IPS DF 19.7 (cell line): ENCODE measurements at regions not wholly inside any gene's neighbourhood (a gene's known extent, or its start where the extent isn't known, plus 50 kb on each side); places are given as distances from the start of the nearest gene placed in this dataset.

Experiments used
- DNase-seq: peaks from one replicate; pipeline ENCODE4 v3.0.0-alpha.2; 2013; ENCODE audit warnings: low read depth, low spot score

DNA sequence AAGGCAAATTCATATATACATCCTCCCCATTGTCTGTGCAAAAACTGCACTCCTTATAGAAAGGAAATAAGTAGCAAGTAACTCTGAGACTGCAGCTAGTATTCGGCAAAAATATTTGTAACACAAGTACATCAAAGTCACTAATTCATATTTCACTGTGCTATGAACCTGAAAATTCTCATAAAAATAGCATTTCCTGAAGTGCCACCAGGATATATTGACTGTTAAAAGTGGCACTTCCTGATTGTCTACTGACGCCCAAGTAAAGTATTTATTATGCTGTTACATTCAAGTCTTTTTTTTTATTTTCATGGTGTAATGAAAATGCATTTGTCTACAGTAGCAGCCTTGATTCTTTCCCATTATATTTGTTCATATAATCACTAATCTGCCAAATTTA is 673.8 kb downstream of the PTPRC start:
- DNase-seq: no peak

DNA sequence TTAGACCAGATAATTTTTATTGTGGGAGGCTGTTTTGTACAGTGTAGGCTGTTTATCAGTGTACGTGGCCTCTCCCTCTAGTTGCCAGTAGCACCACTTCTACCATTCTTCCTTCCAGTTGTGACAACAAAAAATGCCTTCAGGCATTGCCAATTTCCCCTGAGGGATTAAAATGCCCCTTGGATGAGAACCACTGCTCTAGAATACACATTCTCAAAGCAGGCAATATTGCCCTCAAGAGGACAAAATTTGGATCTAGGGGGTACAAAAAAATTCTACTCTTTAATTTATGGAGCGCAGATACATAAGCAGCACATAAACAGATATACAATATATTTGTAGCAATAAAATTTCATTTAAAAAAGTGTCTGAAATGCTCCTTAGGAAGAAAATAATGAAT is 674.6 kb downstream of the PTPRC start:
- DNase-seq: no peak

DNA sequence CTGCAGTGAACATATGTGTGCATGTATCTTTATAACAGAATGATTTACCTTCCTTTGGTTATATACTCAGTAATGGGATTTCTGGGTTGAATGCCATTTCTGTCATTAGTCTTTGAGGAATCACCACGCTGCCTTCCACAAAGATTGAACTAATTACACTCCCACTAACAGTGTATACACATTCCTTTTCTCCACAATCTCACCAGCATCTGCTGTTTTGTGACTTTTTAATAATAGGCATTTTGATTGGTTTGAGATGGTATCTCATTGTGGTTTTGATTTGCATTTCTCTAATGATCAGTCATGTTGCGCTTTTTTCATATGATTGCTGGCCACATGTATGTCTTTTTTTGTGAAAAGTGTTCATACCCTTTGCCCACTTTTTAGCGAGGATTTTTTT is 680.5 kb downstream of the PTPRC start:
- DNase-seq: no peak

DNA sequence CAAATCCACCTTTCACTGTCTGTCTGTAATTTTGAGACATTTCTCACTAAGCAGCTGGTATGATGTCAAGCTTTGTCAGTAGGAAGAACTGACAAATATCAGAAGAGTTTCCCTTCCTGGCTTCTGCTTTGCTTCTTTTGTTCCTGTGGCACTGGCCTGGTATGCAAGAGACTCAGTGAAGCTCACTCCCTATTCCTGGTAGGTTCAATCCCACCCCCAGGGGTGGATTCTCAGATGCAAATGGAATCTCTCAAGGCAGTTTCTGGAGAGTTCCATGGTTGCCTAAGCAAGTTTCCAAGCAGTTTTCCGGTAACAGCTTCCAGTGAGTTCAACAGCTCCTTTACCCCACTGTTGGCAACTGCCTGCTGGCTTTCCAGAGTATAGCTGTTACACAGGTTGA is 683.4 kb downstream of the PTPRC start:
- no peak for DNase-seq

DNA sequence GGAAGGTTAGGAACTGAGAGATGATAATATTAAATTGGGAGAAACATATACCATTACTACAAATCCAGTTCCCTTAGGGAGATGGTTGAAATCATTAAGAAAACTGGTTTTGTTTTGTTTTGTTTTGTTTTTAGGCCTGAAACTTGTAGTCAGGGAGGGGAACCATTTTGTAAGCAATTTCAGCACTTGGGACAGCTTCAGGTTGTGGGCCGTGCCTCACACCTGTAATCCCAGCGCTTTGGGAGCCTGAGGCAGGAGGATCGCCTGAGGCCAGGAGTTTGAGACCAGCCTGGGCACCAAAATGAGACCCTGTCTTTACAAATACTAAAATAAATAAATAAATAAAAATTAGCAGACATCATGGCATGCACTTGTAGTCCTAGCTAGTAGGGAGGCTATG is 694.3 kb upstream of the NR5A2 start:
- no peak for DNase-seq

DNA sequence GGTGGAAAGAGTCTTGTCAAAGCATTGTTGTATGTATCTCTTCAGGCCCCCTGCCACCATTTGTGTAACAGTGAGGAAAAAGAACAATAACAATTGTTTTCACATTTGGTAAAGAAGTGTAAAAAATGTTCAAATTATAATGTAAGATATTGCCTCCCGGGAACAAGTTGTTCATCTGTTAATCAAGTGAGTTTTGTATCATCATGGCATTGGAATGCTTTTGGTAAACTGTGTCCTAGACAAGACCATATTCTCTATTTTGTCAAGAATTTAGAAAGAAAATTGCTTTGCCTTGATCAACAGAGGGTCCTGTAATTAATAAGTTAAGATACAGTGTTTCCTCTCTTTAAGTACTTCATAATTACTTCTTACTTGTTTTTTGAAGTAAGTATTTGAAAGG is 692.0 kb upstream of the NR5A2 start:
- no peak for DNase-seq

DNA sequence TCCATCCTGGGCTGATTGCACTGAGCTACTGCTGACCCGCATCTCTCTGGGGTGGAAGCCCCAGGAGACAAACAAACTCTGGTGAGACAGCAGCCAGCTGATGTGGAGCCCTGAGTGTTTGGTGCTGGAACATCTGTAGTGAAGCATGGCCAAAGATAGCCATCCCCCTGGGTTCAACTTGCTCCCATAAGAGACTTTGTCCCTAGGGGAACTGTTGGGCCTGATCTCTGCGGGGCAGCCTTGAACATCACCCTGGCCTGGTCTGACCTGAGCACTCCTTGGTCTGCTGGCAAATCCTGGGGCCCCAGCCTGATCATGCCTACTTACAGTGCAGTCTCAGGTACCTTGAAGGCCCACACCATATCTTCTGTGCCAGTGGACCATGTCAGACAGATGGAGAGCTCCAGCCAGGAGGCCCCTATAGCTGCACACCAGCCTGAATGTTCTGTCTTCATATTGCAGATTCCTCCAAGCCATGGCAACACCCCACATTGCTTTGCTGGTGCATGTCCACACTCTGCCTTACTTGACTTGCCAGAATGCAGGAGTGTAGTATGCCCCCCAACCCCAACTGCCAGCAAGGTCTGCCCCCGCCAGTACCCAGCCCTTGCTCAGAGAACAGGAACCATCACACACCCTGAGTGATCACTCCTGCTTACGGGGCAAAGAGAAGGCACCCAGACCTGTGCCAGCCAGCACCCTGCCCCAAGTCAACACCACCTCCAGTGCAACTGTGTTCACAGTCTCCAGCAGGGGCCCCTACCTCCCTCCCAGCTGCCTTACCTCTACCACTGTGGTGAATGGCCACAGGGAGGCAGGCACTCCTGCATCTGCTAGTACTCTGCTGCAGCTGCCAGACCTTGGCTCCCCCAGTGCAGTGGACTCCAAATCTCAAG is 690.5 kb upstream of the NR5A2 start:
- no peak for DNase-seq

DNA sequence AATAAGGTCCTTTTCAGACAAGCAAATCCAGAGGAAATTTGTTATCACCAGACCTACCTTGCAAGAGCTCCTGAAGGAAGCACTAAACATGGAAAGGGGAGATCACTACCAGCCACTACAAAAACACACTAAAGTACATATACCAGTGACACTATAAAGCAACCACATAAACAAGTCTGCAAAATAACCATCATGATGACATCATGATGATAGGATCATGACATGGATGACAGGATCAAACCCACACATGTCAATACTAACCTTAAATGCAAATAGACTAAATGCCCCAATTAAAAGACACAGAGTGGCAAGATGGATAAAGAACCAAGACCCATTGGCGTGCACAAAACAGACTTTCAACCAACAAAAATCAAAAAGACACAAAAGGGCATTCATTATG is 688.8 kb upstream of the NR5A2 start:
- DNase-seq: no peak

DNA sequence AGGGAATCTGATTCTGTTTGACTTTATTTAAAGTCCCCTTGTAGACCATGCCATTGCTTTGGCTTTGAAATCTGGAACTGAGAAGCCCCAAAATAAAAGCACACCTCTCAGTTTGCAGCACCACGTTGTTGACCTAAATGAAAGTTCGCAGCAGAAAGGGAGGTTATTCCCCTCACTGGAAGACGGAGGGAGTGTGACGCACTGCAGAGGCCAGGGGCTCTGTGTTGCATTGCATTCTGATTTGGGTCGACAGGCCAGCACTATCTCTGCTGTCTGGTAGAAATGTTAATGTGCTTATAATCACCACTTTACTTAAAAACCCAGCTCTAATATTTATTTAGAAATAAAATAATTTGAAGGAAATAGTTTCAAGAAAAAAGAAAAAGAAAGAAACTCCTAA is 675.2 kb upstream of the NR5A2 start:
- no peak for DNase-seq

DNA sequence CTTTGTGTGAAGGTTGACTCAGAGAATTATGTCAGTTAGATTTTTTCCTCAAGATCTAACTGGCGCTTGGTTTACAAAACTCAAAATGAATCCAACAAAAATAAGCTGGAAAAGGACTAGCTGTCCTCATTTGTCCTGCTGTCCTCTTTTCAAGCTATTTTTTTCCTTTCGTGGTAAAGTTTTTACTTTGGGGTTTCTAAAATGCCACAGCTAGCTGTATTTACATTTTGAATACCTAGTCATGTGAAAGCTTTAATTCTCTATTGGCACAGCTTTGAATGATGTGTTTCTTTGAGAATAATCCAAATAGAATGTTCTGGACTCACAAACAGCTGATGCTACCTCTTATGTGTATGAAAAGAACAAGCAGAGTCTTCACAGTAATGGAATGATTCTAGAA is 673.6 kb upstream of the NR5A2 start:
- DNase-seq: no peak

DNA sequence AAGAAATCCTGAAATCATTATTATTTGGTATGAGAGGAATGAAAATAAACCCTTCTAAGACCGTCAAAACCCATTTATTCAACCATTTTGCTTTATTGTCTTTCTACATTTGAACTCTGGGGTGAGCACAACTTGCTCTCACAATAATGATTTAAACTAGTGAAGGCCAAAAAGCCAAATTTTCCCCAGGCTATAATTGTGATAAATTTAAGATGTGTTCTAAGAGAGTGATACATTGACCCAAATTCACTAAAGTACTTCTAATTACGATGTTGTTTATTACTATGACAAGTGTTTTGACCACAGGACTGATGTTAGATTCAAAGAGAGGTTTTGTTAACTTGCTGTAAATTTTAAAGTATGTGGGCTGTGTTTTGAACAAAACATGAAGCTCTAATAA is 670.9 kb upstream of the NR5A2 start:
- no peak for DNase-seq

DNA sequence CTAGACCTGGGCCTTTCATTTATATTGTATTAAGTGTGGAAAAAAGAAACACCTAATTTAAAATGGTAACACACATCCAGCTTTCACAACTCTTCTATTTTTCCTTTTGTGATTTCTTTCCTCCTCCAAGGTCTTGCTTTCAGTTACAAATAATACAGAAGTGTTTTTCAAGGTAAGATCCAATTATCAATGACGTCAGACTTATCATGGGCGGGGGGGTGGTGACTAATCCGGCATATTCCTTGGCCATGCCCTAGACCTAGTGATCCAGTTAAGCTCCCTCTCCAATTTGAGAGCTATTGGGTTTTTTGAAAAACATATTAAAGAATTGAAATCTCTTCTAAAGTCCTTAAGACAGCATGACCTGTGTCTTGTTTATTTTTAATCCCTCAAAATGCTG is 669.9 kb upstream of the NR5A2 start:
- no peak for DNase-seq

DNA sequence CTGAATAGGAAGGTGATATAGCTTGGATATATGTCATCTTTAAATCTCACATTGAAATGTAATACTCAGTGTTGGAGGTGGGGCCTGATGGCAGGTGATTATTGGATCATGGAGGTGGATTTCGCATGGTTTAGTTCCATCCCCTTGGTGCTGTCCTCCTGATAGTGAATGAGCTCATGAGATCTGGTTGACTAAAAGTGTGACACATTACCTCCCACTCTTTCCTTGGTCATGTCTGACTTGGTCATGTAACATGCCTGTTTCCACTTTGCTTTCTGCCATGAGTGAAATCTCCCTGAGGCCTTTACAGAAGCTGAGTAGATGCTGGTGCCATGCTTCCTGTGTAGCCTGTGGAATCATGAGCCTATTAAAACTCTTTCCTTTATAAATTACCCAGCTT is 664.5 kb upstream of the NR5A2 start:
- DNase-seq: no peak

DNA sequence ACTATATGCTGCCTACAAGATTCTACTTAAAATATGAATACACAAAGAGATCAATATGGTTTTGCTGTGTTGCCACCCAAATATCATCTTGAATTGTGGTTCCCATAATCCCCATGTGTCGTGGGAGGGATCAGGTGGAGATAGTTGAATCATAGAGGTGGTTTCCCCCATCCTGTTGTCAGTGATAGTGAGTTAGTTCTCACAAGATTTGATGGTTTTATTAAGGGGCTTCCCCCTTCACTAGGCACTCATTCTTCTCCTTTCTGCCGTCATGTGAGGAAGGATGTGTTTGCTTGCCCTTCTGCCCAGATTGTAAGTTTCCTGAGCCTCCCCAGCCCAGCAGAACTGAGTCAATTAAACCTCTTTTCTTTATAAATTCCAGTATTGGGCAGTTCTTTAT is 654.4 kb upstream of the NR5A2 start:
- DNase-seq: no peak

DNA sequence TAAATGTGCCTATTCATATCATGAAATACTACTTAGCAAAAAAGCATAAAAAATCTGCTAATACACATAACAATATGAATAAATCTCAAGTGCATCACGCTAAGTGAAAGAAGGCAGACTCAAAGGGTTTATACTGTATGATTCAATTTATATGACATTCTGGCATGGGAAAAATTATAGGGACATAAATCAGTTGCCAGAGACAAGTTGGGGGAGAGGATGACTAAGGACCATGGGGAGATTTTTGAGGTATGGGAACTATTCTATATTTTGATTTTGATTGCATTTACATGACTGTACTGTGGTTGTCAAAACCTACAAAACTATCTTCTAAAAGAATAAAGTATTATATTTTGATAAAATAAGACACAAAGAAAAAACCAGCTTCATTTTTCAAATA is 650.3 kb upstream of the NR5A2 start:
- no peak for DNase-seq

DNA sequence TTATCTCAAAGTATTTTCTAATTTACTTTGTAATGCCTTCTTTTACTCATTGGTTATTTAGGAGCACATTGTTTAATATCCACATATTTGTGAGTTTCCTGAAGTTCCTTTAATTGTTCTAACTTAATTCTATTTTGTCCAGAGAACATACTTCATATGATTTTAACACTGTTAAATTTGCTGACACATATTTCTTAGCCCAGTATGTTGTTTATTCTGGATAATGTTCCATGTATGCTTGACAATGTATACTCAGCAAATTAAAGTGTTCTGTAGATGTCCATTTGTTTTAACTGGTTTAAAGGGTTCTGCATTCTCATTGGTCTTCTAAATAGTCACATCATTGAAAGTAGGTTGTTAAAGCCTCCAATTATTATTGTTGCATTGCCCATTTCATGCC is 643.7 kb upstream of the NR5A2 start:
- DNase-seq: no peak

DNA sequence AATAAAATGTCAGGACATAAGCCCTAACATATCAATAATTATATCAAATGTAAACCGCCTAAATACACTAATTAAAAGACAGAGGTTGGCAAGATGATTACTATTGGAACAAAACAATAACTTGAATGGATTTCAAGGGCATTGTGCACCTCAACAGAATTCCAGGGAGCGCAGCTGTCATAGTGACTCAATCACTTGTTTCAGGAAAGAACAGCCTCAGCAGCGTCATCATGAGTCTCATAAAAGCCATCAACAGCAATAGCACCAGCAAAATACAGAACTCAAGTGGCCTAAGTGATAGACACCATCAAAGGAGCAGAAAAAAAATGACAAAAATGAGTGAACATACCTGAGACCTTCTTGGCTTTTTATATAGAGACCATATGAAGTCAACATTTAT is 632.7 kb upstream of the NR5A2 start:
- no peak for DNase-seq

DNA sequence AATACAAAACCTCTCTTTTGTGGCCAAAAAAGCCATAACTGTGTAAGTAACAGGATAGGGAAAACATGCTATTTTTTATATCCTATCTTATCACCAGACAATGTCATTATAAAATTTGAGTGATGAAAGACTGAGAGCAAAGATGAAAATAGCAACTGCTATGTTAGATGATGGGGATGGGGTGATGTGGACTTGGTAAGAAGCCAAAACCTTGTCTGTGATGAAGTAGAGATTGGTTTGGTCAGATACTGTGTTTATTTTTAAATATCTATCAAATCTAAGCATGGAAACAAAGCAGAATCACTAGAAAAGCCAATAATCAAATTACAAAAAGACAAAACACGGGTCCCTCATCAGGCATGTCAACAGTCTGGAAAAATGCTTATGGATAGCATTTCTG is 631.1 kb upstream of the NR5A2 start:
- no peak for DNase-seq

DNA sequence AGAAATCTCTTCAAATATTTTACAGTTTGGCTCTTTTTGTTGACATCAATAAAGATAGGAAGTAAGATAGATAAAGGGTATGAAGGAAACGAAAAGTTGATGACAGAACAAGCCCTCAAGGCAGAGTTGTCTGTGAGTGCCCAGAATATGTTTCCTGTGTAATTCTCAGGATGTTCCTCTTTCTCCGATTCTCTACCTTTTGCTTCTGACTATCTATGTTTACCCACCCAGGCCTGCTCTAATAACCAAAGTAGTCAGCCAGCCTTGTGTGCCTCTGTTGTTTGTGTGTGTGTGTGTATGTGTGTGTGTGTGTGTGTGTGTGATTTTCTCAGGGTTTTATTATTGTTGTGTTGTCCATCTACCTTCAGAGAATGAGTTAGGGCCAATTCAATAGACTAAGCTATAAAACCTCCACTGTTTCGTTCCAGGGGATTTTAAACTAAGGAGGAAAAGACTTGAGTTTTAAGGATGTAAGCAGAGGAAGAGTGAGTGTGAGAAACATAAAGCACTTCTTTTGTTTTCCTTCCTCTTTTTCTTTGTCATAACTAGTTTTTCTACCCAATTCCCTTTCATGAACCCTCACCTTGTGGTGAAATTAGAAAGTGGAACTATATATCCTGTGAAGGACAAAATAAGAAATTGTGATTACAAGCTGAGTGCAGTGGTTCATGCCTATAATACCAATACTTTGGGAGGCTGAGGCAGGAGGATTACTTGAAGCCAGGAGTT is 627.4 kb upstream of the NR5A2 start:
- DNase-seq: no peak

DNA sequence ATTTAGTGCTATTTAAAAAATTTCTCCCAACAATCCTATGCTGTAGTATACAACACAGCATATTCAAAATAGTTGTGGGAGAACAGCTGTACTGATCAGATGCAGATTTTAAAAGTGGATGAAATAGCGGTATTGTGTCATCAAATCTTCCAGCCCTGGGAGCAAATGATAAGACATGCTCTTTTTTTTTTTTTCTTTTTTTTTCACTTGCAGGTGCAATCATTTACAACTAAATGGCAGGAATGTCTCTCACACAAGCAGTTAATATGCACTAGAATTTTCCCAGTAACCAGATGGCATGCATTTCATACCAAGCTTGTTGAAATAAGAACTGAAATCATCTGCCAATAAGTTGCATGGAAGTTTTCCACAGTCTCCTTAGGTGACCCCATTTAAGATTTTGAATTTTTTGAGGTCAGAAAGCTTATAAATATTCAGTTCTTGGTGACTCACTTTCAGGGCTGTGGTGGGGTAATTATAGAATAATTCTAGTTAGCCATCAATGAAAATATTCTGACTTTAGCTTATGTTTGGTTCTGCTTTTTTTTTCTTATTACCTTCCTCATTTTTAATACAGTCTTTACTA is 623.9 kb upstream of the NR5A2 start:
- DNase-seq: no peak

DNA sequence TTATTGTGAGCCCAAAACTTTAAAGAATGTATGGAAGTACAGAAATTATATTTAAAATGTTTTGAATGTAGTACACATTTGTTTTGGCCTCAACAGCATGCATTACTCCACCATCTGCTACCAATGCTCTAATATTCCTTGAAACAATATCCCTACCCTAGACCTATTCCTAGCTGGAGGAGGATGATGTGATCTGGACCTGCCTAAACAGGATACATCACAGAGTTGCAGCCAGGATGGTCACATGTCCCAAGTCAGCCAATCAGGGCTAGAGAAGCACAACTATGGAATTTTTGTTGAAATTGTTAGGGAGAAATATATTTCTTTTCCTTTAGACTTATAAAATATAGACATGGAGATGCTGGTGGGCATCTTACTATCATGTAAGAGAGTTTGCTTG is 623.3 kb upstream of the NR5A2 start:
- no peak for DNase-seq

DNA sequence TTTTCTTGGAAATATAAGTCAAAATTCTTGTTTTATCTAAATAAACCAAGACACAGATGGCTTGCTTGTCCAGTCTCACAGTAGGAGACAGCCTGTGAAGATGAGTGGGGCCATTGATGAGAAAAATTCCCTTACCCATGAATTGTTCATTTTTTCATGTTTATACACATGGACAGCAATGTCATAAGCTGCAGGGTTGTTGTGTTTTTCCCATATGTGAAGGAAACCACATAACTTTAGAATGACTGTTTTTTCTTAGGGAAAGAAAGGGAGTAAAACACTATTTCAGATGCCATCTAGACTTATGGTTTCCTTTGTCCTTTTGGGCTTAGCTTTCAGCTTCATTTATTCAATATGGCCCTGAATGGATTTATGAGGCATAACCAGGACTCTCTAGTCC is 622.5 kb upstream of the NR5A2 start:
- DNase-seq: no peak

DNA sequence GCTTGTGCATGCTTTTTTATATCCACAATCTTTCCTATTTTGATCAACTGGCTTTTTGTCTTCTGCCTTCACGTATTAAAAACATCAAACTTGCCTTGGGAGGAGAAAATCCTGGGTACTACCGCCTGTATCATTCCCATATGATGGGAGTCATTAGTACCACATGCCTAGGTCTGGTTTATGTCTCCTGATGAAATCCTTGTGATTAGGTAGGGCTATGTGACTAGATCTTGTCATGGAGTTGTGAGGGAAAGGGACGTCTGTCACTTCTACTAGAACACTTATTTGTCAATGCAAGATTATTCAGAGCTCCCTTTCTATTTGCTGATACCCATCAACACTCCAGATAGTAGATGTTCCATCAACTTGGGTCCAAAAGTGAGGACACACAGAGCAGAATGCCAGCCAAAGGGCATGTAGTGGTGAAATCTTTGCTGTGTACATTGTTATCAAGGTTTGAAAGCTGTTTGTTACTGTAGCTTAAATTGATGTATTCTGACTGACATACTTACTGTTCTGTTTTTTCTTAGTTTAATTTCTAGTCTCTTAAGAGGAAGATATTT is 621.8 kb upstream of the NR5A2 start:
- no peak for DNase-seq
